HL-60 (cell line): ENCODE measurements at regions not wholly inside any gene's neighbourhood (a gene's known extent, or its start where the extent isn't known, plus 50 kb on each side); places are given as distances from the start of the nearest gene placed in this dataset.

ENCODE experiments used
- POLR2AphosphoS5 ChIP-seq: IDR thresholded peaks from 2 replicates; pipeline ENCODE4 v1.6.1; 2012; ENCODE audit warnings: low read depth
- TF ChIP-seq, protein P1 (sequence below): IDR thresholded peaks from one replicate; pipeline ENCODE4 v1.5.1; 2011; ENCODE audit warnings: low read length, control low read depth, inconsistent platforms; ENCODE audit not compliant: insufficient read depth

DNA sequence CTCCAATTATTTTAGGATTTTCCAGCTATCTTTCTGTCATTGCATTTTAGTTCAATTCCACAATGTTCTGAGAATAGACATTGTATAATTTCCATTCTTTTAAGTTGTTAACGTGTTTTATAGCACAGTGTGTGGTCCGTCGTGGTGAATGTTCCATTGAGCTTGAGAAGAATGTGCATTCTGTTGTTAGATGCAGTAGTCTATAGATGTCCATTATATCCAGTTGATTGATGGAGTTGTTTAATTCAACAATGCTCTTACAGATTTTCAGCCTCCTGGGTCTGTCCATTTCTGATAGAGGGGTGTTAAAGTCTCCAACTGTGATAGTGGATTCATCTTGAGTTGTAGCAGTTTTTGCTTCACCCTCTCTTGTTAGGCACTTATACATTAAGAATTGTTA is 1587.7 kb upstream of the NUDT12 start:
- TF ChIP-seq, protein P1, sequence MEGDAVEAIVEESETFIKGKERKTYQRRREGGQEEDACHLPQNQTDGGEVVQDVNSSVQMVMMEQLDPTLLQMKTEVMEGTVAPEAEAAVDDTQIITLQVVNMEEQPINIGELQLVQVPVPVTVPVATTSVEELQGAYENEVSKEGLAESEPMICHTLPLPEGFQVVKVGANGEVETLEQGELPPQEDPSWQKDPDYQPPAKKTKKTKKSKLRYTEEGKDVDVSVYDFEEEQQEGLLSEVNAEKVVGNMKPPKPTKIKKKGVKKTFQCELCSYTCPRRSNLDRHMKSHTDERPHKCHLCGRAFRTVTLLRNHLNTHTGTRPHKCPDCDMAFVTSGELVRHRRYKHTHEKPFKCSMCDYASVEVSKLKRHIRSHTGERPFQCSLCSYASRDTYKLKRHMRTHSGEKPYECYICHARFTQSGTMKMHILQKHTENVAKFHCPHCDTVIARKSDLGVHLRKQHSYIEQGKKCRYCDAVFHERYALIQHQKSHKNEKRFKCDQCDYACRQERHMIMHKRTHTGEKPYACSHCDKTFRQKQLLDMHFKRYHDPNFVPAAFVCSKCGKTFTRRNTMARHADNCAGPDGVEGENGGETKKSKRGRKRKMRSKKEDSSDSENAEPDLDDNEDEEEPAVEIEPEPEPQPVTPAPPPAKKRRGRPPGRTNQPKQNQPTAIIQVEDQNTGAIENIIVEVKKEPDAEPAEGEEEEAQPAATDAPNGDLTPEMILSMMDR: no peak
- TF ChIP-seq POLR2AphosphoS5: no peak
